ENCODE measurements at regions not wholly inside any gene's neighbourhood (a gene's known extent, or its start where the extent isn't known, plus 50 kb on each side); places are given as distances from the start of the nearest gene placed in this dataset.

DNA sequence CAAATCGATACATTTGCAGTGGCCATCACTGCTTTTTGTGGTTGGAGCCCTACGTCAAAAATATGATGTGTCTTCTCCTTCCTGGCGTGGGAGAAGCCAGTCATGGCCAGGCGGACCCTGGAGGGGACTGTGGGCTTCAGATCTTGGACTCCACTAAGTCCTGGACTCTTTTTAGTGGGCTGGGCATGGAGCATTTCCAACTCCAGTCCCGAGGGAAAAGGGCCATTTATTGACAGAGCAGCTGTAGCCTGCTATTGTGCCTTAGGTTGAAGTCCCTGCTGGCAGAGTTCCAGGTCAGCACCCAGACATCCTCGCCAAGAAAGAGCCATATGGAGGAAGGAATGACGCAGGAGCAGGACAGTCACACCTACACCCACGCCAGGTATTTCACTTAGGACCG is 179.2 kb upstream of the ZNF507 start:
- intact Hi-C loops (cut with DNase I): no loop called here
- no peaks in the 10 kb centered on the region for H3K27me3 ChIP-seq
- DNase-seq: no peak
- H3K4me3 ChIP-seq: no peak overlapping the region
- TF ChIP-seq, protein P1, sequence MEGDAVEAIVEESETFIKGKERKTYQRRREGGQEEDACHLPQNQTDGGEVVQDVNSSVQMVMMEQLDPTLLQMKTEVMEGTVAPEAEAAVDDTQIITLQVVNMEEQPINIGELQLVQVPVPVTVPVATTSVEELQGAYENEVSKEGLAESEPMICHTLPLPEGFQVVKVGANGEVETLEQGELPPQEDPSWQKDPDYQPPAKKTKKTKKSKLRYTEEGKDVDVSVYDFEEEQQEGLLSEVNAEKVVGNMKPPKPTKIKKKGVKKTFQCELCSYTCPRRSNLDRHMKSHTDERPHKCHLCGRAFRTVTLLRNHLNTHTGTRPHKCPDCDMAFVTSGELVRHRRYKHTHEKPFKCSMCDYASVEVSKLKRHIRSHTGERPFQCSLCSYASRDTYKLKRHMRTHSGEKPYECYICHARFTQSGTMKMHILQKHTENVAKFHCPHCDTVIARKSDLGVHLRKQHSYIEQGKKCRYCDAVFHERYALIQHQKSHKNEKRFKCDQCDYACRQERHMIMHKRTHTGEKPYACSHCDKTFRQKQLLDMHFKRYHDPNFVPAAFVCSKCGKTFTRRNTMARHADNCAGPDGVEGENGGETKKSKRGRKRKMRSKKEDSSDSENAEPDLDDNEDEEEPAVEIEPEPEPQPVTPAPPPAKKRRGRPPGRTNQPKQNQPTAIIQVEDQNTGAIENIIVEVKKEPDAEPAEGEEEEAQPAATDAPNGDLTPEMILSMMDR (IDR thresholded peaks at IDR 0.05): no peak
- H3K4me1 ChIP-seq: no peaks in the 10 kb centered on the region
- no peaks in the 10 kb centered on the region for H3K36me3 ChIP-seq
- H3K9ac ChIP-seq (ENCODE audit: low read depth in 2 of 2, low read length in 2 of 2): no peak overlapping the region
- no peaks in the 10 kb centered on the region for H3K9me3 ChIP-seq
- H3K27ac ChIP-seq: no peak overlapping the region

DNA sequence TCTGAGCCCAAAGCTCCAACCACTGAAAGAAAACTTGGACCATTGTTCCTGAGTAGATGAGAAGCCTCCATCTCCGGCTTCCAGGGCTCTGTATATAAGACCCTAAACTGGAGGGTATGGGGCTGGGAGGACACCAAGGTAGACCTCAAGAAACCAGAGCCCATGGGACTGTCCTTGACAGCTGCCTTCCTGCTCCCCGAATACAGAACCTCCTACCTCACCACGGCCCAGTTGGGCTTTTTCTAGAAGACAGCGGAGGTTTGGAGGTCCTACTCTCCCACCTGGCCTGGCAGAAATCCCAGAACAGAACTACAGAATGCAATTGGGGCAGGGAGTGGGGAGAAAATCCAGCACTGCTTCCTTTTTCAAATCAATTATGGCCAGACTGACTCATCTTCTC is 177.3 kb upstream of the ZNF507 start:
- intact Hi-C loops (cut with DNase I): no loop called here
- H3K27ac ChIP-seq: no peak overlapping the region
- no peaks in the 10 kb centered on the region for H3K9me3 ChIP-seq
- no peak overlapping the region for H3K4me3 ChIP-seq
- no peak overlapping the region for H3K9ac ChIP-seq (ENCODE audit: low read depth in 2 of 2, low read length in 2 of 2)
- H3K27me3 ChIP-seq: no peaks in the 10 kb centered on the region
- no peaks in the 10 kb centered on the region for H3K4me1 ChIP-seq
- TF ChIP-seq, protein P1 (IDR thresholded peaks at IDR 0.05): no peak
- no peaks in the 10 kb centered on the region for H3K36me3 ChIP-seq
- DNase-seq: no peak

DNA sequence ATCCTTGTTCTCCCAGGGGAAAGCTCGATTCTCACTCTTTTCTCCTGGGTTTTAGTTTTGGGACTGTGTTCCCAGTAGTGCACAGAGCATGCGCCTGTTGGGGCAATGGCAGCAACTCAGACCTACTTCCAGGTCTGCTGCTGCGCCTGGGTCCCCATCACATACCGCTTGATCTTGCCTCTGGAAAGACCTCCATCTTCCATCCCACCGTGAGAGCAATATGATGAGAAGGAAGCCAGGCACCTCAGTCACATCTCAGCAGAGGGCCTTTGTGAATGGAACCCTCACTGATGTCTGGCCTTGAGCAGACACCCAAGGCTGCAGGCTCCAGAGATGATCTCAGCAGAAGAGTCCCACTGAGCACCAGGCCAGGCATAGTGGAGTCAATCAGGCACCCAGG is 176.8 kb upstream of the ZNF507 start:
- no peaks in the 10 kb centered on the region for H3K9me3 ChIP-seq
- TF ChIP-seq, protein P1 (IDR thresholded peaks at IDR 0.05): no peak
- no peak overlapping the region for H3K27ac ChIP-seq
- intact Hi-C loops (cut with DNase I): no loop called here
- H3K27me3 ChIP-seq: no peaks in the 10 kb centered on the region
- DNase-seq: no peak
- H3K4me1 ChIP-seq: no peaks in the 10 kb centered on the region
- no peak overlapping the region for H3K4me3 ChIP-seq
- no peaks in the 10 kb centered on the region for H3K36me3 ChIP-seq
- no peak overlapping the region for H3K9ac ChIP-seq (ENCODE audit: low read depth in 2 of 2, low read length in 2 of 2)

DNA sequence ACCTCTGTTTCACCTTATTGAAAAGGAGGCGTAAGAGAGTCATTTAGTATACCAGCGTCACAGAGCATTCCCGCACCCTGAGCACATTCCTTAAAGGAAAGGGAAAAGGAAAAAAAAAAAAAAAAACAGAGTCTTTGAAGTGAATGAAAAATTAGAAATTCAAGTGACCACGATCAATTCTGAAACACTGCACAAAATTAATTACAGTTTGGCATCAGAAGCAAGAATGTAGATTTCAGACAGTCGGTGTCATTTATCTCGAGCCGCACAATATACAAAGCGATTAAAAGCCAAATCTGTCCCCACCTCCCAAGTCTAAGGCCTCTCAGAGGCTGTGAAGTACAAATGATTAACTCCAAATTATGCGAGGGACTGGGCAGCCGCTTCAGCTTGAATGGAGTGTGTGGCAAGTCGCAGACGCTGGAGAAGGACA is 173.7 kb upstream of the ZNF507 start:
- no peak overlapping the region for H3K9ac ChIP-seq (ENCODE audit: low read depth in 2 of 2, low read length in 2 of 2)
- TF ChIP-seq, protein P1 (IDR thresholded peaks at IDR 0.05): no peak

DNA sequence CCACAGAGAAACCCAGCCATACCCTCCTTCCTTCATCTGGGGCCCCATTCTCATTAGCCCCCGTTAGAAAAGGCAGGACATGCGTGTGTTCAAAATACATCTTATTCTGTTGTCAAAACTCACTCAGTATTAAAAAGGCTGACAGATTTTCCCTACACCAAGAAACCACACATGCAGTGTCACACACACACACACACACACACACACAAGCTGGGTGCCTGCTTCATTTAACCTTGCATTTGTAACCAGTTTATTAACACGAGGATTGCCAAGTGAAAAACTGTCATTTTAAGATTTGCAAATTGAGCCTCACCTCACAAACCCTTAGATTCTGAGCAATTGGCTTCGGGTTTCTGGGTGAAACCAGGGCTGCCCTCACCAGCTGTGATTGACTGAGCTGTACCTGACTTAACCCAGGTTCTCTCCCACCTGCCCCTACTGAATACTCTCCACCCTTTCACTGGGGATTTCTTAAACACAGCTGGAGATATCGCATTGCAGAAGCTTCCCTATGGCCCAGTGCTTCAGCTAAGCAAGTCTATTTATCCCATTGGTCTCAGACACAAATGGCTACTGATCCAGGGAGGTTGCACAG is 172.7 kb upstream of the ZNF507 start:
- no peak overlapping the region for H3K4me3 ChIP-seq
- H3K9ac ChIP-seq (ENCODE audit: low read depth in 2 of 2, low read length in 2 of 2): no peak overlapping the region
- H3K27me3 ChIP-seq: no peaks in the 10 kb centered on the region
- H3K4me1 ChIP-seq: no peaks in the 10 kb centered on the region
- TF ChIP-seq, protein P1 (IDR thresholded peaks at IDR 0.05): no peak
- intact Hi-C loops (cut with DNase I): no loop called here
- H3K9me3 ChIP-seq: no peaks in the 10 kb centered on the region
- peak; percentile 4 for DNase-seq
- no peaks in the 10 kb centered on the region for H3K36me3 ChIP-seq
- no peak overlapping the region for H3K27ac ChIP-seq

More for the DNA sequence above, 173.7 kb upstream of the ZNF507 start:
- Histone ChIP-seq H3K36me3 (no peaks in the 10 kb centered on the region), H3K27me3 (no peaks in the 10 kb centered on the region), H3K9me3 (no peaks in the 10 kb centered on the region), H3K4me1 (no peaks in the 10 kb centered on the region), H3K4me3 (no peak overlapping the region), H3K27ac (no peak overlapping the region)
- intact Hi-C loops (cut with DNase I): no loop called here
- DNase-seq: no peak
